Ammon's horn (tissue), 1 donor: ENCODE measurements at regions not wholly inside any gene's neighbourhood (a gene's known extent, or its start where the extent isn't known, plus 50 kb on each side); places are given as distances from the start of the nearest gene placed in this dataset.
A peak's percentile ranks its signal among the peaks of the same experiment; 100 is the strongest.
"Not testable (repeated sequence)": the region's sequence is repeated elsewhere in the genome, so short reads cannot be mapped to it uniquely, and the experiment has no call there.

Experiments
- DNase-seq: peaks from one replicate; pipeline ENCODE4 v3.0.0-alpha.2; 2016; ENCODE audit warnings: low spot score

DNA sequence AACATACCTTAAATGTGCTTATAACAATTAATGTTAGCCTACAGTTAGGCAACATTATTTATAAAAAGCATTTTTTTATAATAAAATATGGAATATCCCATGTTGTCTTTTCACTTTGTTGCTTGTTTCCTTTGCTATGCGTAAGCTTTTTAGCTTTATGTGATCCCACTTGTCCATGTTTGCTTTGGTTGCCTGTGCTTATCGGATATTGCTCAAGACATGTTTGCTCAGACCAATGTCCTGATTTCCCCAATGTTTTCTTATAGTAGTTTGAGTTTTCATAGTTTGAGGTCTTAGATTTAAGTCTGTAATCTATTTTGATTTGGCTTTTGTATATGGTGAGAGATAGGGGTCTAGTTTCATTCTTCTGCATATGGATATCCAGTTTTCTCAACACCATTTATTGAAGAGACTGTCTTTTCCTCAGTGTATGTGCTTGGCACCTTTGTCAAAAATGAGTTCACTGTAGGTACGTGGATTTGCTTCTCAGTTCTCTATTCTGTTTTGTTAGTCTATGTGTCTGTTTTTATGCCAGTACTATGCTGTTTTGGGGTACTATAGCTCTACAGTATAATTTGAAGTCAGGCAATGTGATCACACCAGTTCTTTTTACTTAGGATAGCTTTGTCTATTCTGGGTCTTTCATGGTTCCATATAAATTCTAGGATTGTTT, 592.7 kb upstream of the SEMA6D start:
- DNase-seq, result no peak

DNA sequence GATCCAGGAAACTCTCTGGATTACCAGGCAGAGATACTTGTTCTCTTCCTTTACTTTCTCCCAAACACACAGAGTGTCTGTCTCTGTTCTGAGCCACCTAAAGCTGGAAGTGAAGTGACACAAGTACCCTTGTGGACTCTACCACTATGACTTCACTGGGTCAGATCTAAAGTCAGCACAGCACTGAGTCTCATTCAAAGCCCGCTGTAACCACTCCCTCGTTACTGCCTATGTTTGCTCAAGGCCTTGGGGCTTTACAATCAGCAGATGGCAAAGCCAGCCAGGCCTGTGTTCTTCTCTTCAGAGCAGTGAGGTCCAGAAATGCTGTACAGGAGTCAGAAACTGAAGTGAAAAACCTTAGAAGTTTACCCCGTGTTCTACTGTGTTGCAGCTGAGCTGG, 588.3 kb upstream of the SEMA6D start:
- DNase-seq, result no peak

DNA sequence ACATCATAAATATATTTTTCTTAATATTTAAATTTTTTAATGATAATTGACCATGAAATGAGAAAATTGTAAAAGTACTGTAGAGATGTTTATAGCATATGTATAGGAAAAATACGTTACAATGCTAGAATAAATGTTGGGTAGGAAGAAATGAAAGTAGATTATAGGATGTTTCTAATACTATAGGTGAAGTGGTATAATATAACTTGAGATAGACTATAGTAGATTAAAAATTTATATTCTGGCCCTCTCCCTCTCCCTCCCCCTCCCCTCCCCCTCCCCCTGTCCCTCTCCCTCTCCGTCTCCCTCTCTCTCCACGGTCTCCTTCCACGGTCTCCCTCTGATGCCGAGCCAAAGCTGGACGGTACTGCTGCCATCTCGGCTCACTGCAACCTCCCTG, 585.9 kb upstream of the SEMA6D start:
- not testable (repeated sequence) for DNase-seq

DNA sequence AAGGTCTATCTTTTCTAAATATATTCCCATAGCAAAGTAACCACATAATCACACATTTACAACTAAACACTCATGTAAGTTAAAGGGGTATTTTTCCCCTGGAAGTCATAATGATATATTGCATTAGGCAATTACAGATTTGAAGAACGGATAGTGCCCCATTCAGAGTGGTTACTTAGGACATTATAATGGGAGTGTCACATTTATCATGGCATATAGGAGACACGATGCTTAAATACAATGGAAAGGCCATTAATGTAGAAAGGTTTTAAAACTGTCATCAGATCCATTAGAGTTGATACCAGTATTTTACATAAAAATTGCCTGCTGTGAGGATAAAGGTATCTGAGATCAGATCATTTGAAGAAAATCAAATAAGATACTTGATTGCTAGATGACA, 582.0 kb upstream of the SEMA6D start:
- no peak for DNase-seq

DNA sequence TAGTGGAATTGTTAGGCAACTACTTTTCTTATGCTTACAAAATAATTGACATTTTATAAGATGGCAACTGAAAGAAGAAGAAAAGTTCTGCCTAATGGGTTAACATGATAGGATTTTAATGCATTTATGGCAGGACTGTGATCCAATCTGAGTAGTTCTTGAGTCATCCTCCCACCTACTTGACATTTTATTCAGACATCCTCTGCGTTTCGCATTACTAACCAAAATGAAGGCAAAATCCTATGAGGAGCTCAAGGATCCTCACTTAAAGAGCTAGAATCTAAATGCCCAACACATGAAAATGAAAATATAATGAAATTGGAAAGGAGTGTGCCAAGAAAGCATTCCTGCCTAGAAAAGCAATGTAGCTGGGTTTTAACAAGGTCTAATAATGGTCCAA, 581.1 kb upstream of the SEMA6D start:
- no peak for DNase-seq

DNA sequence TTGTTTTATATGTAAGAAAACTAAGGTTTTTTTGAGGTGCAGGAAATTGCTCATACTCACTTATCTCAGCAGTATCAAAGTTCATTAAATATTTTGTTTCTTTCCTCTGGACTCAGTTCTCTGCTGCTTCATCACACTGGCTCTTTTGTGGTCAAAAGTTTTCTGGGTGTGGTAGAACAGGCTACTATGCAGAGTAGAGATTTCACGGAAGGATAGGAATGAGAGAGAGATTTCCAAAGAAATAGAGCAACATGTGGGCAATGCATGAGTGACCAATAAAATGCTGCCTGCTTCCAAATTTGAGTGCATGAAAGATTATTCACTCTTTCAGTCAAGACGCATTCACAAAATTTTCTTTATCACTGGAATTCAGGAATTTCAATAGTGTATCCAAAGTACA, 577.3 kb upstream of the SEMA6D start:
- DNase-seq, result no peak

DNA sequence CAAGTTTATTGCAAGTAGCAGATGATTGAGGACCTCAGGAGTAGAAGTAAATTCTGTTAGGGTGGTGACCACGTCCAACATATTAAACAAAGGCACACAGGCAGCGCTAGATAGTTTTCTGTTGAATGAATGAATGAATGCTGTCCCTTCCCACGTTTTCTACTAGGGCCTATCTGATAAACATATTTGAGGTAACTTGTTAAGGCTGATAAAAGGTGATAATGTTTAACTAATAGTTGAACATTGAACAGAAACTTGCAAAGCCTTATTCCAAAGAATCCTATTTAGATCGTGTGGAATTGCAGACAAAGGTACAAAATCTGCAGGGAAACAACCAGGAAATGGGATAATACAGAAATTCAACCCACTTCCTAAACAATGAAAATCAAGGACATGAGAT, 559.5 kb upstream of the SEMA6D start:
- no peak for DNase-seq

DNA sequence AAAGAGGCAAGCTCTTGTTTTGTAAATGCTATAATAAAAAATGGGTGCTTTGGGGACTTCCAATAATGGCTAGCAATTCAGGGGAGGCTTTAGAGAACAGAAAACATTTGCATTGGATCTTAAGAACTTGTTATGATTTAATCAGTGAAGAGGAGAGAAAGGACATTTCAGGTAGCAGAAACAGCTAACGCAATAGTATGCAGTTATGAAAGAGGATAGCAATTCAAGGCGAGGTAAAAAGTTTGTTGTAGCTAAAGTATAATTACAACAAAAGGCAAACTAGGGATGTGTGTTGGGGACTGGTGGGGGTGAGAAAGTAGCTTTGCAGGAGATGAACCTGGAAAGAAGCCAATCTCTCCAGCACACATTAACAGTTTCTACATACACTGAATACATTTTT, 558.7 kb upstream of the SEMA6D start:
- DNase-seq, result no peak

DNA sequence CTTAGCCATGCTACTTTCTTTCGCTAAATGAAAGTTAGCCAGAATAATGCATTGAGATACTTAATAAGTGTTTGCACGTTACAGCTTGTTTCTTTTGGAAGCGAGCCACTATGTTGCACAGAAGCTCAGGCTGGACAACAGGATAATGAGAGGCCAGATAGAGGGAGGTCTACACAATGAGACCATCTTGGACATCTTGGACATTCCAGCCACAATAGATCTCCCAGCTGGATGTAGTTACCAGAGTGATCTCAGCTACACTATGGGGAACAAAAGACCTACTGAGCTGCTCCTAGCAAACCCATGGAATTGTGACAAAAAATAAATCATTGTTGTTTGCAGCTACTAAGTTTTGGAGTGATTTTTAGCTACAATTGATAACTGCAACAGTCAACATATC, 540.1 kb upstream of the SEMA6D start:
- DNase-seq, result no peak

DNA sequence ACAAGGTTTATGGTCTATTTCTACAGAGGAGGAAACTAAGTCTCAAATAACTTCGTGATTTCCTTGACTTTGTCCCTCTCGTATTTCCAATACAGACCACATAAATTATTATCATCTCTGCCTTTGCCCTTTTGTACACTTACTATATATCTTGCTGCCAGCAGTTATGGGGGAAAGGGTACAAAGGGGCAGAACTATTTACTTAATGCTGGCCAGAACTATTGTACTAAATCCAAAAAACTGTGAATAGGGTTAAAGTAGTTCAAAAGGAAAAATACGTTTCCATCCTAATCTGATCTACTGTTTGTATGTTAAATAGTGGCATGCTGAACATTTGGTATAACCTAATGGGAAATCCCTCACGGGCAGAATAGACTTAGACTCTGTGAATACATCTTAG, 537.3 kb upstream of the SEMA6D start:
- DNase-seq, result no peak

DNA sequence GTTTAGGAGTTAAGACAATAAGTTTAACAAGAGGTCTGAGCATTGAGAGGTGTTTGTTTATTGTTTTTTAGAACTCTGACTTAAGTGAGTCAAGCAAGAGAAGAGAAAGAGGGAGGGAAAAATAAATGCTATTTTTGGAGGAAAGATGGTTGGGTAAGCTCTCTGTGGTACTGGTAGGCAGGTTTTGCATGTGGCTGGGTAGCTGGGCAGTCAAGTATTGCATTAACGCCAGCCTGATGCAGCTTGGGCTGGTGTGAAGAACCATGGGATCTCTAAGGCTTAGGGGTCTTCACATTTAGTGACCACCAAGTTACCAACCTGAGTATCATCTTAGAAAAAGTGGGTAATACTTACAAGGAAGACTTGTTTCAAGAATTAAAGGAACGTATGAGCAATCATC, 534.5 kb upstream of the SEMA6D start:
- DNase-seq, result no peak

DNA sequence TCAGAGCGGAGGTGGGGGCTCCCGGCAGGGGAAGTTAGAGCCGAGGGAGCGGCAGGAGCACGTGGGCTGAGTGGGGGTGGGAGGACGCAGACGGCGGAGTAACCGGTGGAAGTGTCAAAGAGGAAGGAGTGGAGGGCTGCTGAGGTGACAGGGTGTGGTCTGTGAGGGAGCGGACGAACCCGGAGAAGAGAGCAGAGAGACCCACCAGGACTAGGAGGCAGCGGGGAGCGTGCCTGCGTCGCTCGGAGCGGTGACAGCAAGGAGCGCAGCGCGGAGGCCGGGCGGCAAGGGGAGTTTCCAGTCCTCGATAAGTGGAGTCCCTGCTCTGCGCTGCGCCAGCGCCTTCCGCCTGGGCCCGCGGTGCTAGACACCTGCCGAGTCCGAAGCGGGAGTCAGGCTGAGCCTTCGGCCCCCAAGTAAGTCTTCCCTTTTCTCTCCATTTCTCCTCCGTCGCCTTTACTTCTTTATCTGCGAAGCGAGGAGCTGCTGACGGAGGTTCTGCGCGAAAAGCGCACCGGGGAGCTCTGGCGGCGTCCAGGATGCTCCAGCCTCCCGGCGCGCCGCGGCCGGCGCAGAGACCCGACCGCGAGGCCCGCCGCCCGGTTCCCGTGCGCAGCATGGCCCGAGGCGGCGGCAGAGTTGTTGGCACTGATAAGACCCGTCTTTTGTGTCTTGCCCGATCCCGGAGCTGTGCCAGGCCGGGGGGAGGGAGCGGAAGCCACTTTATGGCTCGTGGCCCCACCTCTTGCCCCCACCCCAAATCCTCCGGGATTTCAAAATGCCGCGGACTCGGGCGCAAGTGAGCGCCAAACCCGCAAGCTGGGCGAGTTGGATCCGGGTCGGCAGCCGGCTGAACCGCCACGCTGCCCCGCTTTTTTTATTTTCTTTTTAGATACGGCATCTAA, 533.0 kb upstream of the SEMA6D start:
- DNase-seq, result no peak

DNA sequence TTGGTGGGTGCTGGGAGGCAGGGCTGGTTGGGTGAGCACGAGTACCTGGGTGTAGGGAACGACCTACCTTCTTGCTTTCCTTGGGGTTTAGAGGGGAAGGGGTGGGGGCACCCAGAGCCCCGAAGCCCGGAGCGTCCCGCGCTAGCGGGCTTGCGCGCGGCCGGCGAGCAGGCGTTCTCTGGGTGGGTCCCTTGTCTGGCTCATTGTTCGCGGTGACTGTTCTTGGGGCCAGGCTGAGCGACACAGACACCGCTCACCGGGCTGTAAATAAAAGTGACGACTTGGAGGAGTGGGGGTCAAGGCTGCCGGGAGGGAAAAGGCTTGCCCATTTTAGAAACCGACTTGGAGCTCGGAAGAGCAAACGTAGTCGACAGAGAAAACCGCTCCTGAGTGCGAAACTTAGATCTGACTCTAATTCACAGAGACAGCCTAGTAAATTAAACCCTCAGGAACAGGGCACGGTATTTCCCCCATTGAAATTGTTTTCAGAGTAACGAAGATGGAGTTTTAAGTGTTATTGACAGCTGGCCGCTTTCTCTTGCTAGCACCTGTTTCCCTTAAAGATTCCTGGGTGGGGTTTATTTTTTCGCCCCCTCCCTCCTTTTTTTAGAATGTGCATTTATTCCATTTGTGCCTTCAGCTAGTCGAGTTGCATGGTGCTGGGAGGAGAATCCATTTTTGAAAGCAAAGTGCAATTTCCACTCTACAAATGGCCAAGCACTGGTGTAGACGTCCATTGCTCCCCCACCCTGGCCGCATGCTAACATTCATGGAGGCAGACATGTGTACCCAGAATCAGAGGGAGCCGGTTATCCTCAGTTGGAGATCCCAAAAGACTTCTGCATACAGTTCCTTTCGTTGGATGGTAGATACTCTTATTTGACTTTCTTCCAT, 532.1 kb upstream of the SEMA6D start:
- DNase-seq, result no peak

DNA sequence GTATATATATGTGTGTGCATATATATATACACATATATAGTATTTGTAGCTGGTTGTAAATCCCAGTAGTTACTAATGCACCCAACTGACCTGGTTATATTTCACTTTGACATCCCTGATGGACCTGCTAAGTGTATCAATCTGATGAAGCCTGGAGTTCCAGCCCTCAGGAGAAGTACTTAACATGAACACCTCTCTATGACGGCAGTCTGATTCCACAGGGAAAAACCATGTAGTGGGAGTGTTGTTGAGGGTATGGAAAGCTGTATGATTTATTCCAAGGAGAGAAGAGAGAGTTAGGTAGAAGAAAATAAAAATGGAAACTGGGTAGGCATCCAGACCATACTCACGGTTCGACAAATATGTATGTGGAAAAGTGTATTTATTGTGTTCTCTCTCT, 531.2 kb upstream of the SEMA6D start:
- DNase-seq, result no peak

DNA sequence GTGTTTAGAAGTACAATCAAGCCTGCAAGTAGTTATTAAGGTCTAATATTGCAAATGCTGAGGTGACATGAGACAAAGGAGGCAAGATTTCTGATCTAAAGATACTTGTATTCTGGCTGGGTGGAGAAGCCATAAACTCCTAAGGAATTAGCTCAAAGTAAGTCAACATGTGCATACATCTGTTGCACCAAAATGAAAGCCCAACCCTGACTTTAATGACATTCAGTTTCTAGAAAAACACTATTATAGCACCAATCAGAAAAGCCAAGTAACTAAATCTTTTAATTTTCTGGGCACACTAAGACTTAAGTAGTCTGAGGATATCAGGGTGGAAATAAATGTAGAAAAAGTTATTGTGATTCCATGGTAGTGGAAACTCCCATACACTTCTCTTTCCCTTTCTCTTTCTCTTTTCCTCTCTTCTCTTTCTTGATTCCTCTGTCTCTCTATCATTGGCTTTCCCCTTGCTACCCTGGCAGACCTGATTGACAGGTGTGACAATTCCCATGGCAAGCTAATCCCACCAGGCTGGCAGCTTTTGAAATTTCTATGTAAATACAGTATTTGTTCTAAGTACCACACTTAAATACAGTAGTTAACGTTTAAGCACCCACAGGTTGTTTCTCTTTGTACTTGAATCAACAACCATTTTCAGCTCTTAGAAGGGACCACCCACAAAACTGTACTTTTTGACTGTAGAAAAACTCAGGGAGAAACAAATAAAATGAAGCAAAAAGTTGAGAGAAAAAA, 528.4 kb upstream of the SEMA6D start:
- no peak for DNase-seq

DNA sequence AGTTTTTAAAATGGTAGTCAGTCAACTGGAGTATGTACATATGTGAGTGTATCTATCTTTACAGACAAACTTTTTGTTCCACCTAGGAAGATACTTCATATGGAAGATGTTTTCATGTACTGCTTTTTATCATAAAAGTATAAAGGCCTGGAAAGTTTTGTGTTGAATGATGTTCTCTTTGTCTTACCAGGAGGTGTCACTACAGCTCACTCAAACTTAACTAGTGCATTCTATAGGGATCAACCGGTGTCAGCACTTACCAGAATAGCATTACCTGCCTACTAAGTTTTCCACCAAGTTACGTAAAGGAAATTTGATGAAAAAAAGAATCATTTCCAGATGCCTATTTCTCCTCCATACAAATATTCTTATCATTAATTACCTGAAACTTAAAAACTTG, 522.6 kb upstream of the SEMA6D start:
- DNase-seq, result peak; percentile 20

DNA sequence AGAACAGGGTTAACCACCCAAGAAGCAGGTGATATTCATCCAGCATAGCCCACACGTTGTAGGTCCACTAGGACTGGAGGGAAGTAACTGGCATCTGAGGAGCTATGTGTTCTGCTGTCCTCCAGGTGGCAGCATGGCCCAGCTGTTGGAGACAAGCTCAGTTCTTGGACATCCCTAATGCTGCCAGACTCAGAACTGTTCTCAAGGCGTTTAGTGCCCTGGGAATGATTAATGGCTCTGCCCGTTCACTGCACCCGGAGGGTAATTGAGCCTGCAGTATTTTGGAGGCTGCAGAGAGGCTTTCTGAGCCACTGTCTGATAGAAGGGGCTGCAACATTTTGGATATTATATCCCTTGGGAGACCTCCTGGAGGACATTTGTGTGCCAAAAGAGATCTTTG, 521.3 kb upstream of the SEMA6D start:
- peak; percentile 95 for DNase-seq

DNA sequence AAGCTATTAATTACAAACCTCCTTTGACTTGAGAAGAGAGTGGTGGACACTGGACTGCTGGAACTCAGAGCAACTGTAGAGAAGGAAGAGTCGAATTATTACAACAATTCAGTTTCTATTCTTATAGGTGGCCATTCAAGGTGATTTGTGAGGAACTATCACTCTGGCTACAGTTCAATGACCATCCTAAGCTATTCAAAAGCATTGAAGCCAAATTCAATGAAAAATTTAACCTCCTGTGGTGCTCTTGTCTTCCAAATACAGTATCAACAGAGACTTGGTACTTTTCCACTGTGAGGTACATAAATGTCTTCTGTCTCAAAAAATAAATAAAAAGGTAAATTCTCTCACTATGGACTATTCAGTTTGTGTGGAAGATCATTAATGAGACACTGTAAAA, 513.3 kb upstream of the SEMA6D start:
- DNase-seq, result no peak

DNA sequence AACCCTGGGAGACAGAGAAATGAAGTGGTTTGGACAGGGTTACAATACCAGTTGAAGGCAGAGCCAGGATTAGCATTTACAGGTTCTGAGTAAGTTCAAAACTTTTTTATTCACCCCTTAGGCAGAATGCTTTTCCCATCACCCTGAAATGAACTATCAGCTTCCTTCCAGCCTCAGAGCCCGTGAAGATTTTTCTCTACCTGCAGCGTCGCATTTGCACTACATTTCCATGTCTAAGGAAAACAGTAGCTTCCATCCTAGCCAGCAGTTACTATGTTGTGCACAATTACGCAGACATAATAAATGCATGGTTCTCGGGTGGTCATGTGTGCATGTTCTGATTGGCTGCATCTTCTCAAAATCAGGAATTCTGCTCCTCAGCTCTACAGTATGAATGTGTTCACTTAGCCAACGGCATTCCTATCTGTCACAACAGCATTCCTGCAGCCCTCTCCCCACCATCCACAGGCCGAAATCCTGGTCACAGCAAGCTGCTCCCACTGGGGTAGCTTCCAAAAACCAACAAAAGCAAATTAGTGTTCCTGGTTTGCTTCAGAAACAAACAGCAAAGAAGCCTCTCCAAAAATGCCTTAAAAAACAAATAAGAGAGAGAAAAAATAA, 510.8 kb upstream of the SEMA6D start:
- no peak for DNase-seq

DNA sequence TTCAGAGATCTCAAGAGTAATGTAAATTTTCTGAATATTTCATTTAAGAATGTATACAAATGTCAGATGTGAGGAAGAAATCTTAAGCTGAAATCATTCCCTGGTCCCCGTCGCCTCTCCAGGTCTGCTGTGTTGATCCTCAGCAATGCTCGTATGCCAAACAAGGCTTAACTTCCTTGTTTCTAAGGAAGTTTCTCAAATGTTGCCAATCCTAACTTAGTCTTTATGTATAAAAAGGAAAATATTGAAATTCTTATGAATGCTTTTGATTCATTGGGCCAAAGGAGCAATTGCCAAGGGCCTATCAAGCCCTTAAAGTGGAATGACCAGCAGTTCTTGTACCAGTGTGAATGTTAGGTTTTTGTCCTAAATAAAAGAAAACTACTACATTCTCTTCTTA, 507.7 kb upstream of the SEMA6D start:
- no peak for DNase-seq

DNA sequence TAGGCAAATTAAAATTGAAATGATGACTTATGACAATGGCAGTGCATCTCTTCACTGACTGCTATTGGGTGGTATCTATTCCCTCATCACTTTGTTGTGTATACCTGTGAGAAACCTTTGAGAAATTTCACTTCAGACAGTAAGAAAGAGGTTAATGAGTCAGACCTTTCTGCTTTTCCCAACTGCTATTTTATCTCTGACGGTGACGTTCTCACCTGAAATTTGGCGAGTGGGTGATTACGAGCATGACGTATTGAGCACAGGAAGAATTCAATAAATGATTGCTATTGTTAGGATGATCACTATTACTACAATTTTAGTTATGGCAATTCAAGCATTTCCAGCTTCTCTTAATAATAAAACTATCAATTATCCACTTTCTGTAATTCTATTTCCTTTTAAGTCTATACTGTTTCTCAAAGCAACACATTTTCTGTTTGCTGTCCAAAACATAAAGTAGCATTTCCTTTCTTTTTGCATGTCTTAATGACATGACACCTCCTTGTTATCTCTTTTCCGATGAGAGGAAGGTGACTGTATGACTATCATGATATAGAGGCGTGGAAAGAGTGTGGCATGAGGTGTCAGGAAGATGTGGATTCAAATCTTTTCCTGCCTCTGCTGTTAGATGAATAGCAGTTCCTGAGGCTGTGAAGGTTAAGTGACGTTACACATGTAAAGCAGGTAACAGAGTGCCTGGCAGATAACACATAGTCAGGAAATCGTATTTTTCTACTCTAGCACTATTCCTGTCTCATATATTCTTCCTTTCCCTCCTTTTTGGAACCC, 504.9 kb upstream of the SEMA6D start:
- no peak for DNase-seq
